ENCODE measurements at regions not wholly inside any gene's neighbourhood (a gene's known extent, or its start where the extent isn't known, plus 50 kb on each side); places are given as distances from the start of the nearest gene placed in this dataset.

- peaks cover 2% of the 10 kb centered on the region for H3K9me3 Mint-ChIP-seq
- no peaks in the 10 kb centered on the region for H3K27me3 Mint-ChIP-seq (ENCODE audit: low read depth)
- DNase-seq (ENCODE audit: low read depth, low spot score): no peak
- H3K4me3 Mint-ChIP-seq: no peak overlapping the region
- no peaks in the 10 kb centered on the region for H3K36me3 Mint-ChIP-seq (ENCODE audit: low read depth)
- TF ChIP-seq CTCF (conservative IDR thresholded peaks at IDR 0.05): no peak
- H3K27ac Mint-ChIP-seq (ENCODE audit: unreplicated experiment): no peak overlapping the region
- peaks cover 11% of the 10 kb centered on the region for H3K4me1 Mint-ChIP-seq
Measured at GRCh38 chr4:19803406-19803805, 448.3 kb upstream of the SLIT2 start.

- Mint-ChIP-seq H3K36me3 (ENCODE audit: low read depth) (no peaks in the 10 kb centered on the region), H3K9me3 (peaks cover 4% of the 10 kb centered on the region), H3K4me3 (no peak overlapping the region), H3K4me1 (no peaks in the 10 kb centered on the region), H3K27ac (ENCODE audit: unreplicated experiment) (no peak overlapping the region), H3K27me3 (ENCODE audit: low read depth) (no peaks in the 10 kb centered on the region)
- no peak for DNase-seq (ENCODE audit: low read depth, low spot score)
- no peak for TF ChIP-seq CTCF (conservative IDR thresholded peaks at IDR 0.05)
Measured at GRCh38 chr4:19793831-19794230, 457.9 kb upstream of the SLIT2 start.

- no peak for DNase-seq (ENCODE audit: low read depth, low spot score)
- no peaks in the 10 kb centered on the region for H3K27me3 Mint-ChIP-seq (ENCODE audit: low read depth)
- no peaks in the 10 kb centered on the region for H3K4me1 Mint-ChIP-seq
- peak; percentile 22 for TF ChIP-seq CTCF (conservative IDR thresholded peaks at IDR 0.05)
- H3K27ac Mint-ChIP-seq (ENCODE audit: unreplicated experiment): no peak overlapping the region
- peaks cover under 1% of the 10 kb centered on the region for H3K9me3 Mint-ChIP-seq
- H3K4me3 Mint-ChIP-seq: no peak overlapping the region
- H3K36me3 Mint-ChIP-seq (ENCODE audit: low read depth): no peaks in the 10 kb centered on the region
Measured at GRCh38 chr4:19791422-19792123, 460.1 kb upstream of the SLIT2 start.

- H3K36me3 Mint-ChIP-seq (ENCODE audit: low read depth): peaks cover 7% of the 10 kb centered on the region
- no peak overlapping the region for H3K4me3 Mint-ChIP-seq
- peaks cover 7% of the 10 kb centered on the region for H3K9me3 Mint-ChIP-seq
- TF ChIP-seq CTCF (conservative IDR thresholded peaks at IDR 0.05): no peak
- H3K27ac Mint-ChIP-seq (ENCODE audit: unreplicated experiment): no peak overlapping the region
- no peak for DNase-seq (ENCODE audit: low read depth, low spot score)
- H3K27me3 Mint-ChIP-seq (ENCODE audit: low read depth): no peaks in the 10 kb centered on the region
- H3K4me1 Mint-ChIP-seq: no peaks in the 10 kb centered on the region
Measured at GRCh38 chr4:19786616-19787015, 465.1 kb upstream of the SLIT2 start.

- Mint-ChIP-seq H3K4me1 (no peaks in the 10 kb centered on the region), H3K36me3 (ENCODE audit: low read depth) (peaks cover 10% of the 10 kb centered on the region), H3K27me3 (ENCODE audit: low read depth) (no peaks in the 10 kb centered on the region), H3K27ac (ENCODE audit: unreplicated experiment) (no peak overlapping the region), H3K4me3 (no peak overlapping the region), H3K9me3 (peaks cover 10% of the 10 kb centered on the region)
- TF ChIP-seq CTCF (conservative IDR thresholded peaks at IDR 0.05): no peak
- no peak for DNase-seq (ENCODE audit: low read depth, low spot score)
Measured at GRCh38 chr4:19783667-19784223, 468.0 kb upstream of the SLIT2 start.
